GM12874 (cell line): ENCODE measurements at regions not wholly inside any gene's neighbourhood (a gene's known extent, or its start where the extent isn't known, plus 50 kb on each side); places are given as distances from the start of the nearest gene placed in this dataset.

Source experiments
- CTCF ChIP-seq: IDR thresholded peaks from 2 replicates; pipeline ENCODE4 v1.5.1; 2011; ENCODE audit warnings: low read depth, mild to moderate bottlenecking, control low read depth, low read length, moderate library complexity; ENCODE audit not compliant: insufficient read depth

- TF ChIP-seq CTCF = no peak
These were observed 207.0 kb downstream of the MN1 start for GRCh38 chr22:27594474-27595134.

- TF ChIP-seq CTCF = no peak
These were observed 205.3 kb downstream of the MN1 start for GRCh38 chr22:27596133-27596870.

- TF ChIP-seq CTCF = no peak
These were observed 203.7 kb downstream of the MN1 start for GRCh38 chr22:27597703-27598444.

GRCh38 chr22:27598792-27599191 lies 202.8 kb downstream of the MN1 start:
- no peak for TF ChIP-seq CTCF

GRCh38 chr22:27601195-27601594 lies 200.4 kb downstream of the MN1 start:
- TF ChIP-seq CTCF = no peak

- TF ChIP-seq CTCF = no peak
These were observed 199.2 kb downstream of the MN1 start for GRCh38 chr22:27602390-27602789.

- TF ChIP-seq CTCF = no peak
These were observed 198.3 kb downstream of the MN1 start for GRCh38 chr22:27603111-27603799.
